ENCODE measurements at regions not wholly inside any gene's neighbourhood (a gene's known extent, or its start where the extent isn't known, plus 50 kb on each side); places are given as distances from the start of the nearest gene placed in this dataset.

DNA sequence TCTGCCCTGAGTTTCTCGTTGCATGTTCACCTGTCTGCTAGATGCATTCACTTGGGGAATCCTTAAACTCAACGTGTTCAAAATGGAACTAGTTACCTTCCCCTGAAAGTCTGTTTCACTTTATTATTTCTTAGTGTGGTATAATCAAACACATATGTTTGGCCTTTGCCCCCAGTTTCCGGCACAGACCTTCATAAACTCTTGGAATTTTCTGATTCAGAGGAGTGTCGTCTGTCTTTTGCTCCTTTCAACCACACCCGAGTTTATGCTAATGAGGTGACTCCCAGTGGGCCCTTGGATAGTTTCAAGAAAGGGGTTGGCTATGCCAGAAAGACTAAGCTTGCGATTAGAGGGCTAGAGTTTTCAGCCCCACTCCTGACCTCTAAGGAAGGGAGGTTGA is 198.9 kb downstream of the CDCA7 start:
- WGBS, 2 experiments (ENCODE audit: extremely low coverage in 1 of 2, insufficient coverage in 1 of 2, insufficient read length in 1 of 2, insufficient replicate concordance in 2 of 2, low coverage in 1 of 2, low lambda C conversion rate in 2 of 2, missing lambda C conversion rate in 1 of 2): 92% methylated on average over 6 of the region's 6 CpGs; no CpG with 5 or more reads in 1 of the 2 experiments
- no peak overlapping the region for H3K4ac ChIP-seq (replicated peaks; ENCODE audit: insufficient read length, low read depth, low read length)
- no peak overlapping the region for H2BK20ac ChIP-seq (ENCODE audit: low read length)
- no peak overlapping the region for H3K23ac ChIP-seq (ENCODE audit: insufficient read length)
- H3K36me3 ChIP-seq (ENCODE audit: control insufficient read depth in 2 of 4, insufficient read depth in 4 of 4, low read length in 3 of 4): no peaks in the 10 kb centered on the region; a peak in 2 of 8 replicates
- H2BK15ac ChIP-seq (ENCODE audit: low read length): no peak overlapping the region
- no peak overlapping the region for H3K56ac ChIP-seq (replicated peaks; ENCODE audit: insufficient read length, low read depth, low read length)
- H3K27me3 ChIP-seq (replicated peaks in 1 of 4; ENCODE audit: control insufficient read depth in 3 of 4, extremely low read depth in 1 of 4, insufficient read depth in 3 of 4, low read length in 3 of 4): no peaks in the 10 kb centered on the region
- no peak overlapping the region for H3K4me3 ChIP-seq (ENCODE audit: extremely low read depth in 1 of 4, insufficient read depth in 2 of 4, low read depth in 3 of 4, low read length in 4 of 4)
- H3K9me3 ChIP-seq (ENCODE audit: insufficient read depth in 2 of 2, low read depth in 1 of 2, low read length in 1 of 2): peaks cover 0 to 2% of the 10 kb centered on the region in 2 experiments; a peak in 1 of 4 replicates
- H3K14ac ChIP-seq (ENCODE audit: insufficient read length): no peak overlapping the region
- no peaks in the 10 kb centered on the region; the same call in 1 of the 2 replicates for H3K79me1 ChIP-seq (ENCODE audit: low read depth, low read length)
- H2BK120ac ChIP-seq (replicated peaks; ENCODE audit: low read depth, low read length): no peak overlapping the region
- POLR2A ChIA-PET (ENCODE audit: partially characterized antibody): no interaction called here
- no peaks in the 10 kb centered on the region for H4K20me1 ChIP-seq (replicated peaks in 1 of 2; ENCODE audit: control insufficient read depth in 1 of 2, insufficient read depth in 2 of 2, low read length in 2 of 2)
- no peak overlapping the region for H2AFZ ChIP-seq (ENCODE audit: low read length)
- no peak overlapping the region for H3K27ac ChIP-seq (ENCODE audit: low read depth, low read length)
- no peak overlapping the region for H3K18ac ChIP-seq (ENCODE audit: extremely low read depth, low read length)
- no peak overlapping the region for H2AK5ac ChIP-seq (ENCODE audit: low read depth, low read length)
- H3K79me2 ChIP-seq (ENCODE audit: control insufficient read depth in 1 of 2, insufficient read depth in 2 of 2, low read length in 2 of 2): no peaks in the 10 kb centered on the region
- no peak overlapping the region for H4K8ac ChIP-seq (ENCODE audit: extremely low read depth, insufficient read depth, low read length)
- DNase-seq (ENCODE audit: low read depth in 1 of 2, low spot score in 2 of 2) (no peak), FAIRE-seq (no peak)
- H2BK12ac ChIP-seq (ENCODE audit: low read depth, low read length): no peak overlapping the region
- no peak overlapping the region for H3K4me2 ChIP-seq (ENCODE audit: insufficient read depth in 1 of 2, low read depth in 2 of 2, low read length in 2 of 2)
- H3K9ac ChIP-seq (replicated peaks in 1 of 4; ENCODE audit: extremely low read depth in 1 of 4, low read depth in 3 of 4, low read length in 3 of 4): no peak overlapping the region
- no peaks in the 10 kb centered on the region for H3K4me1 ChIP-seq (replicated peaks in 1 of 4; ENCODE audit: control insufficient read depth in 3 of 4, insufficient read depth in 4 of 4, low read length in 3 of 4)
- no peaks in the 10 kb centered on the region; the same call in 1 of the 2 replicates for H3K23me2 ChIP-seq (ENCODE audit: low read depth, low read length)
- H4K91ac ChIP-seq (replicated peaks; ENCODE audit: insufficient read length, low read length): no peak overlapping the region
- CTCF ChIA-PET (ENCODE audit: partially characterized antibody): no interaction called here
- H2BK5ac ChIP-seq (ENCODE audit: low read depth, low read length): no peak overlapping the region
- no peak overlapping the region for H4K5ac ChIP-seq (ENCODE audit: insufficient read length, low read depth, low read length)
- TF ChIP-seq KDM4A (IDR thresholded peaks at IDR 0.05; ENCODE audit: low read depth, low read length, severe bottlenecking) (no peak), CHD1 (IDR thresholded peaks at IDR 0.05; ENCODE audit: low read depth, low read length) (no peak), JUND (IDR thresholded peaks at IDR 0.05; ENCODE audit: low read length) (no peak), SIRT6 (IDR thresholded peaks at IDR 0.05; ENCODE audit: low read length) (no peak)
